ENCODE measurements at regions not wholly inside any gene's neighbourhood (a gene's known extent, or its start where the extent isn't known, plus 50 kb on each side); places are given as distances from the start of the nearest gene placed in this dataset.

DNA sequence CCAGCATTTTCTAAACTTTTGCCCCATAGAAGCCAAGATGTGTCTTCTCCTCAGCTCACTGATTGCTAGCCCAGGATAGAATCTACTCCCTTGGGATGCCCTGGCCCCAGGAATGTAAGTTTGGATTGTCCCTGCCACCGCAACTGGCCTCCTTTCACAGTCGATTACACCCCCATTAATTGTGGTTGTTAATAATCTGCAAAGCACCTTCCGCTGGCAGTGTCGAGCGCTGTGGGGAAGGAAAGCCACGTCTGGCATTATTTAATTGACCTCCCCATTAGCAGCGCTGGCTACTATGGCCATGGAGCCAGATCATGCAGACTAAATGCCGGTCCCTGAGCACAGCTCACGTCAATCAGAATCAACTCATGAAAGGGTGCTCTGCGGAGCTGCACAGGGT, 597.3 kb upstream of the PLXNA2 start:
- TF ChIP-seq, protein P1, sequence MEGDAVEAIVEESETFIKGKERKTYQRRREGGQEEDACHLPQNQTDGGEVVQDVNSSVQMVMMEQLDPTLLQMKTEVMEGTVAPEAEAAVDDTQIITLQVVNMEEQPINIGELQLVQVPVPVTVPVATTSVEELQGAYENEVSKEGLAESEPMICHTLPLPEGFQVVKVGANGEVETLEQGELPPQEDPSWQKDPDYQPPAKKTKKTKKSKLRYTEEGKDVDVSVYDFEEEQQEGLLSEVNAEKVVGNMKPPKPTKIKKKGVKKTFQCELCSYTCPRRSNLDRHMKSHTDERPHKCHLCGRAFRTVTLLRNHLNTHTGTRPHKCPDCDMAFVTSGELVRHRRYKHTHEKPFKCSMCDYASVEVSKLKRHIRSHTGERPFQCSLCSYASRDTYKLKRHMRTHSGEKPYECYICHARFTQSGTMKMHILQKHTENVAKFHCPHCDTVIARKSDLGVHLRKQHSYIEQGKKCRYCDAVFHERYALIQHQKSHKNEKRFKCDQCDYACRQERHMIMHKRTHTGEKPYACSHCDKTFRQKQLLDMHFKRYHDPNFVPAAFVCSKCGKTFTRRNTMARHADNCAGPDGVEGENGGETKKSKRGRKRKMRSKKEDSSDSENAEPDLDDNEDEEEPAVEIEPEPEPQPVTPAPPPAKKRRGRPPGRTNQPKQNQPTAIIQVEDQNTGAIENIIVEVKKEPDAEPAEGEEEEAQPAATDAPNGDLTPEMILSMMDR (conservative IDR thresholded peaks at IDR 0.05 in 1 of 2, IDR thresholded peaks at IDR 0.05 in 1 of 2; ENCODE audit: extremely low read depth in 1 of 2, insufficient read depth in 1 of 2, low read depth in 1 of 2, low read length in 2 of 2) = no peak
- no peak for TF ChIP-seq EZH2 (IDR thresholded peaks at IDR 0.05; ENCODE audit: borderline replicate concordance, low read length)
